ENCODE measurements at regions not wholly inside any gene's neighbourhood (a gene's known extent, or its start where the extent isn't known, plus 50 kb on each side); places are given as distances from the start of the nearest gene placed in this dataset.

- TF ChIP-seq CTCF (IDR thresholded peaks at IDR 0.05; ENCODE audit: low read length) (no peak), EZH2 (optimal IDR thresholded peaks at IDR 0.05; ENCODE audit: low read depth, low read length) (no peak), EZH2phosphoT487 (IDR thresholded peaks at IDR 0.05; ENCODE audit: low read length) (no peak)
These were observed 95.9 kb downstream of the BLID start for GRCh38 chr11:122019908-122020694.
